Right atrium auricular region (tissue), 2 donors: ENCODE measurements at regions not wholly inside any gene's neighbourhood (a gene's known extent, or its start where the extent isn't known, plus 50 kb on each side); places are given as distances from the start of the nearest gene placed in this dataset.

Source experiments
- DNase-seq: peaks from one replicate; pipeline ENCODE4 v3.0.0-alpha.2; 2019; ENCODE audit warnings: low spot score
- H3K27ac ChIP-seq, 2 donors: fragments of 200-600 bp; sonication (generic); 1 replicate in 1 of 2; 2 replicates in 1 of 2; pipeline ENCODE4 v1.5.1; 2016 to 2019
- H3K27me3 ChIP-seq, 2 donors: fragments of 200-600 bp; sonication (generic); one replicate each; pipeline versions ENCODE4 v1.5.1 to v1.6.0; 2017 to 2019
- H3K36me3 ChIP-seq: fragments of 200-600 bp; sonication (generic); one replicate; pipeline ENCODE4 v1.5.1; 2016
- H3K4me1 ChIP-seq, 2 donors: fragments of 200-600 bp; sonication (generic); one replicate each; pipeline versions ENCODE4 v1.5.1 to v1.6.0; 2017 to 2019
- H3K4me3 ChIP-seq, 2 donors: fragments of 200-600 bp; sonication (generic); 1 replicate in 1 of 2; 2 replicates in 1 of 2; pipeline ENCODE4 v1.5.1; 2017 to 2019; ENCODE audit warnings: mild to moderate bottlenecking in 1 of 2, moderate library complexity in 1 of 2
- H3K9me3 ChIP-seq, 2 donors: fragments of 200-600 bp; sonication (generic); one replicate each; pipeline ENCODE4 v1.5.1; 2019
- TF ChIP-seq, protein P1 (sequence below), 2 donors: fragments of 200-600 bp; sonication (generic); IDR thresholded peaks; one replicate each; pipeline ENCODE4 v1.5.1; 2019; ENCODE audit warnings: antibody characterized with exemption in 2 of 2

DNA sequence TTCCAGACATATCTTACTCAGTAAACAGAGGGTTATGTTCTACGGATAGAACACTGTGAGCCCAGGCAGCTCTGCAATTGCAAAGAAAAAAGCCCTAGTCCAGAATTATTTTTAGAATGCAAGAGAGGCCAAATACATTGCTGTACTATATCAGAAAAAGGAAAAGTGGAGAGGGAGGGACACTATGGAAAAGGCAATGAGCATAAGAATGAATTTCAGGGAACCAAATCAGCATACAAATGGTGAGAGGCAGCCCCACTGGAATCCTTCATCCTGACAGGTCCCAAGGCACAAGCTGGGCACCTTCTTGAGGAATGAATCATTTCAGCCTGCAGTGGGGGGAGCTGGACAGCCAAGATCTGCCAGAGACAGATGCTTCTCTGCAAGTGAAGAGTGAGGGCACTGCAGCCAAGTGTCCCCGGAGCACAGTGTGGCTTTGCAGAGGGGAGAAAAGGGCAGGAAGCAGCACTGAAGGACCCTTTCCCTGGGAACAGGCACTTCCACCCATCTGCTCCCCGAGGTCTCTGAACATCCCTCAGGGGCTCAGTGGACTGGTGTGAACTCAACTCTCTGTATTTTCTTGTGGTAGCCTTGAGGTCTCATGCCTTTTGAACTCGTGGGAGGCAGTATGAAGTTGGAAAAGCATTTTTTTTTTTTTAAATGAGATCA, 115.6 kb downstream of the XCL2 start:
- no peak overlapping the region for H3K4me3 ChIP-seq
- peak overlapping the region; percentile 40 to 44 for H3K27ac ChIP-seq
- H3K27me3 ChIP-seq = no peaks in the 10 kb centered on the region
- TF ChIP-seq, protein P1, sequence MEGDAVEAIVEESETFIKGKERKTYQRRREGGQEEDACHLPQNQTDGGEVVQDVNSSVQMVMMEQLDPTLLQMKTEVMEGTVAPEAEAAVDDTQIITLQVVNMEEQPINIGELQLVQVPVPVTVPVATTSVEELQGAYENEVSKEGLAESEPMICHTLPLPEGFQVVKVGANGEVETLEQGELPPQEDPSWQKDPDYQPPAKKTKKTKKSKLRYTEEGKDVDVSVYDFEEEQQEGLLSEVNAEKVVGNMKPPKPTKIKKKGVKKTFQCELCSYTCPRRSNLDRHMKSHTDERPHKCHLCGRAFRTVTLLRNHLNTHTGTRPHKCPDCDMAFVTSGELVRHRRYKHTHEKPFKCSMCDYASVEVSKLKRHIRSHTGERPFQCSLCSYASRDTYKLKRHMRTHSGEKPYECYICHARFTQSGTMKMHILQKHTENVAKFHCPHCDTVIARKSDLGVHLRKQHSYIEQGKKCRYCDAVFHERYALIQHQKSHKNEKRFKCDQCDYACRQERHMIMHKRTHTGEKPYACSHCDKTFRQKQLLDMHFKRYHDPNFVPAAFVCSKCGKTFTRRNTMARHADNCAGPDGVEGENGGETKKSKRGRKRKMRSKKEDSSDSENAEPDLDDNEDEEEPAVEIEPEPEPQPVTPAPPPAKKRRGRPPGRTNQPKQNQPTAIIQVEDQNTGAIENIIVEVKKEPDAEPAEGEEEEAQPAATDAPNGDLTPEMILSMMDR (IDR thresholded peaks at IDR 0.05) = no peak
- H3K36me3 ChIP-seq = no peaks in the 10 kb centered on the region
- no peaks in the 10 kb centered on the region for H3K9me3 ChIP-seq
- H3K4me1 ChIP-seq = peaks cover 0 to 29% of the 10 kb centered on the region in 2 donors
- DNase-seq = no peak

DNA sequence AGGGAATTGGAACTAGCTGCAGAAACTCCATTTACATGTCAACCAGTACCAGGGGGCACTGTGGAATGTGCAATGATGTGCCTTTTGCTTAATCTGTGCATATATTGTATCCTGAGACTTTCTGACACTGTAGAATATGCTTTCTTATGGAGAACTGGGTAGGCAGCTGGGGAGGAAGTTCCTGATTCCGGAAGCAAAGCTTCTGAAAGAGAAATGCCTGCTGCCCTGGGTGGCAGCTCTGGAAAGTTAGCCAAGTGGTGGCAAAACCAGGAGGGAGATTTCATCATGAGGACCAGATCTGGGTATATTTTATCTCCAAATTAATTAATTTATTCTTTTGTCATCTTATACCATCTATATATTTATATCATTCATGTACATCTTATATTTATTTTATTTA, 116.7 kb downstream of the XCL2 start:
- Histone ChIP-seq H3K4me3 (no peak overlapping the region), H3K36me3 (no peaks in the 10 kb centered on the region), H3K27me3 (no peaks in the 10 kb centered on the region), H3K4me1 (peaks cover 0 to 29% of the 10 kb centered on the region in 2 donors), H3K27ac (no peak overlapping the region), H3K9me3 (no peaks in the 10 kb centered on the region)
- DNase-seq = no peak
- TF ChIP-seq, protein P1 (IDR thresholded peaks at IDR 0.05) = no peak

DNA sequence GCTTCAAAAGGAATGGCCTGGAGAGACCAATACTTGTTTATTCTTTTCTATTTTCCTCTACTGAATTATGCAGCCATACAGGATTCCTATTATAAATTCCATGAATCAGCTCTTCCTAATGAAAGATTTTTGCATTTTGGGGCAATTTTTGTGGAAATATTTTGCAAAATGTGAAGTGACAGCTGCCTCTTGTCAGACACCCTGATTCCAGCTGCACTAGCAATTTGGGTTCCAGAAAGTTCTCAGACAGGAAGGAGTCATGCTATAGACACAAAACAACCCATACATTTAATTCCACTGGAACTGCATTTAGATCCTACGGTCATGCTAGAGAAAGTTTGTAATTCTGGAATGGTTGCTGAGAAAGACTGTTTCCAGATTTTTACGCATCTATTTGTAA, 119.5 kb downstream of the XCL2 start:
- peaks cover 0 to 29% of the 10 kb centered on the region in 2 donors for H3K4me1 ChIP-seq
- H3K27ac ChIP-seq = no peak overlapping the region
- no peak for DNase-seq
- H3K9me3 ChIP-seq = no peaks in the 10 kb centered on the region
- no peak overlapping the region for H3K4me3 ChIP-seq
- TF ChIP-seq, protein P1 (IDR thresholded peaks at IDR 0.05) = no peak
- no peaks in the 10 kb centered on the region for H3K36me3 ChIP-seq
- H3K27me3 ChIP-seq = no peaks in the 10 kb centered on the region

DNA sequence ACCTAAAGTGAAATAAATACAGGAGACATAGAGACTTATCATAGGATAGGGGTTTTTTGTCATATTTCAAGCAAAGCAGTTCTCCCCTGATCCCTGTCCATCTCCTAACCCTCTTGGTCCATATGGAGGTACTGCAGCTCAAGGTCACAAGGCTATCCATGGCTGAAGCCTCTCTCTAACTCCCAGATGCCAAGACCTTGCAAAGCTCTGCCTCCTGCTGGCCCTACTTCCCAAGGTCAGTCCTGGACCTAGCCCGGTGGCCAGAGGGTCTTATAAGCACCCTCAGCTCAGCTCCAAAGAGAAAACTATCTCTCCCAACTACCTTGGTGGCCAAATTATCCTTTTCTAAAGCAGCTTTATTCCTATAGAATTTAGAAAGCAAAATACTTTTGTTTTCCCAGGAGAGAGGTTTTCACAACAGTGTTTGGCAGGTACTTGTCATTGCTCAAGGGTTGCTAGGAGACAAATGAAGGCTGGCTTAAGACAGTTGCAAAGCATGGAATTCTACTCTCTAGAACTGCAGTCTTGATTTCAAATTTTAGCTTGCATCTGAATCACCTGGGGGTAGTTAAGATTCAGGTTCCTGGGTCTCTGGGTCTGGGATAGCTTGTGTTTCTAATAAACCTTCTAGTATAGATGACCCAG, 121.5 kb downstream of the XCL2 start:
- H3K9me3 ChIP-seq = no peaks in the 10 kb centered on the region
- H3K4me3 ChIP-seq = no peak overlapping the region
- H3K27me3 ChIP-seq = no peaks in the 10 kb centered on the region
- TF ChIP-seq, protein P1 (IDR thresholded peaks at IDR 0.05) = no peak
- DNase-seq = no peak
- no peak overlapping the region for H3K27ac ChIP-seq
- peaks cover 0 to 11% of the 10 kb centered on the region in 2 donors for H3K4me1 ChIP-seq
- H3K36me3 ChIP-seq = no peaks in the 10 kb centered on the region

DNA sequence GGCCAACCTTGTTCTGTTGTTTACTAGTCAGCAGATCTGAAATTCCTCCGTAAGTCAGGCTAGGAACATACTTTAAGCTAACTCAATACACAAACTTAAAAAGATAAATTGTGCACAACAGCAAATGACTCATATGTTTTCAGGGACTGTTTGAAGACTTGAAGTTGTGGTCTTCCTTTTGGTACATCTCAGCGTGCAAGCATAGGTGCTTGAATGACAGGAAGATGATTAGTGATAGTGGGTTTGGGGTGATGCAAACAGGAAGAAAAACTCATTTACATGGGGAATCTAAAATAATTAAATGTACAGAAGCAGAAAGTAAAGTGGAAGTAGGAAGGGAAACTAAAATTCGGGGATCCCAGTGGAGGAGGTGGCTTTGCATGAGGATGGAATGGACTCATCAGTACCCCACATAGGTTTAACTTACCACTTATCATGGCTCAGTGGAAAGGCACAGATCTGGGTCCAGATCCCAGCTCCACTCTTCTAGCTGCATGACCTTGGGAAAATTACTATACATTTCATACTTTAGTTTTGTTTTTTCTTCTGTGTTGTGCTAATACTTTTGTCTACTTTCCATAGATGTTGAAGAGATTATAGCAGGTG, 122.3 kb downstream of the XCL2 start:
- Histone ChIP-seq H3K27me3 (no peaks in the 10 kb centered on the region), H3K9me3 (no peaks in the 10 kb centered on the region), H3K4me1 (peaks cover 0 to 3% of the 10 kb centered on the region in 2 donors), H3K4me3 (no peak overlapping the region), H3K27ac (no peak overlapping the region), H3K36me3 (no peaks in the 10 kb centered on the region)
- TF ChIP-seq, protein P1 (IDR thresholded peaks at IDR 0.05) = no peak
- no peak for DNase-seq
